NCI-H1092 treated with DMSO at 0.1 percent for 48 hours (cell line): ENCODE measurements at regions not wholly inside any gene's neighbourhood (a gene's known extent, or its start where the extent isn't known, plus 50 kb on each side); places are given as distances from the start of the nearest gene placed in this dataset.
"Not testable (repeated sequence)": the region's sequence is repeated elsewhere in the genome, so short reads cannot be mapped to it uniquely, and the experiment has no call there.

Experiments used
- DNase-seq: peaks from one replicate; lab custom pipeline; 2025; lab: John Stamatoyannopoulos, UW

GRCh38 chr3:103791786-103792515 lies 1357.1 kb downstream of the ZPLD1 start:
- no peak for DNase-seq

GRCh38 chr3:103794656-103795055 lies 1359.8 kb downstream of the ZPLD1 start:
- no peak for DNase-seq

GRCh38 chr3:103796068-103796467 lies 1361.3 kb downstream of the ZPLD1 start:
- DNase-seq: no peak

GRCh38 chr3:103803787-103804186 lies 1369.0 kb downstream of the ZPLD1 start:
- no peak for DNase-seq

- no peak for DNase-seq
Measured at GRCh38 chr3:103810167-103810566, 1375.4 kb downstream of the ZPLD1 start.

- no peak for DNase-seq
Measured at GRCh38 chr3:103813955-103814354, 1379.1 kb downstream of the ZPLD1 start.

- no peak for DNase-seq
Measured at GRCh38 chr3:103818398-103818797, 1383.6 kb downstream of the ZPLD1 start.

- no peak for DNase-seq
Measured at GRCh38 chr3:103818800-103819199, 1384.0 kb downstream of the ZPLD1 start.

GRCh38 chr3:103825586-103825985 lies 1390.8 kb downstream of the ZPLD1 start:
- DNase-seq: no peak

- DNase-seq: no peak
Measured at GRCh38 chr3:103829723-103830326, 1395.0 kb downstream of the ZPLD1 start.

- no peak for DNase-seq
Measured at GRCh38 chr3:103847081-103848062, 1412.6 kb downstream of the ZPLD1 start.

GRCh38 chr3:103851793-103852192 lies 1417.0 kb downstream of the ZPLD1 start:
- no peak for DNase-seq

GRCh38 chr3:103862415-103862814 lies 1427.6 kb downstream of the ZPLD1 start:
- no peak for DNase-seq

- no peak for DNase-seq
Measured at GRCh38 chr3:103863381-103863780, 1428.6 kb downstream of the ZPLD1 start.

- DNase-seq: no peak
Measured at GRCh38 chr3:103866113-103866512, 1431.3 kb downstream of the ZPLD1 start.

GRCh38 chr3:103873021-103873420 lies 1438.2 kb downstream of the ZPLD1 start:
- DNase-seq: no peak

- no peak for DNase-seq
Measured at GRCh38 chr3:103873897-103874545, 1439.2 kb downstream of the ZPLD1 start.

GRCh38 chr3:103881809-103882208 lies 1447.0 kb downstream of the ZPLD1 start:
- DNase-seq: not testable (repeated sequence)

GRCh38 chr3:103889675-103890074 lies 1454.9 kb downstream of the ZPLD1 start:
- no peak for DNase-seq

GRCh38 chr3:103894162-103894822 lies 1459.5 kb downstream of the ZPLD1 start:
- DNase-seq: no peak

GRCh38 chr3:103899328-103899727 lies 1464.5 kb downstream of the ZPLD1 start:
- DNase-seq: no peak

GRCh38 chr3:103904991-103905390 lies 1461.7 kb upstream of the ALCAM start:
- DNase-seq: no peak
